ENCODE measurements at regions not wholly inside any gene's neighbourhood (a gene's known extent, or its start where the extent isn't known, plus 50 kb on each side); places are given as distances from the start of the nearest gene placed in this dataset.

DNA sequence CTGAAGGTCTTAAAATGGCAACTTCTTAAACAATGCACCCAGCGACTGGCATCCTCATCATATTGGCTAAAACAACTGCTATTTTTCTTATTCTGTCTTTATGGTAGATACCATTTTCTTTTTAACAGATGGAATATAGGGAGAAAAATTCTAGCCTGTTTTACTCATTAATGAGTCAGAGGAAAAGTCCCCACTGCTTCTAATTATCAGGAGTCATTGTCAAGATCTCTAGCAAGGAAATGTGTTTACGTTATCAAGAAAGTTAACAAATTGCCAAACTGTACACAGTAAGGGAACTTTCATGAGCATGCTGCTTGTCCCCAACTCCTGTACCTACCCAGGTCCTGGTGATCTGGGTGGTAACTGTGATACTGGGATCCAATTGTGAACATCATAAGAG lies 117.7 kb upstream of the KIAA1217 start:
- TF ChIP-seq CTCF (IDR thresholded peaks at IDR 0.05; ENCODE audit: extremely low read depth in 1 of 2, insufficient read depth in 1 of 2, low read depth in 1 of 2, low read length in 2 of 2): no peak
- TF ChIP-seq EZH2 (IDR thresholded peaks at IDR 0.05; ENCODE audit: borderline replicate concordance, low read depth, low read length, severe bottlenecking): no peak
- TF ChIP-seq POLR2A (IDR thresholded peaks at IDR 0.05; ENCODE audit: low read depth, low read length): no peak
- no peak for TF ChIP-seq POLR2AphosphoS5 (IDR thresholded peaks at IDR 0.05; ENCODE audit: insufficient read depth, low read depth, low read length)
- TF ChIP-seq, protein P1, sequence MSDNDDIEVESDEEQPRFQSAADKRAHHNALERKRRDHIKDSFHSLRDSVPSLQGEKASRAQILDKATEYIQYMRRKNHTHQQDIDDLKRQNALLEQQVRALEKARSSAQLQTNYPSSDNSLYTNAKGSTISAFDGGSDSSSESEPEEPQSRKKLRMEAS (IDR thresholded peaks at IDR 0.05; ENCODE audit: insufficient read depth, insufficient read length): no peak
